IPS-15b (cell line): ENCODE measurements at regions not wholly inside any gene's neighbourhood (a gene's known extent, or its start where the extent isn't known, plus 50 kb on each side); places are given as distances from the start of the nearest gene placed in this dataset.

Source experiments
- H3K27me3 ChIP-seq: one replicate; pipeline ENCODE4 v1.6.1; 2013; ENCODE audit warnings: low read length; ENCODE audit not compliant: control insufficient read depth, insufficient read depth
- H3K36me3 ChIP-seq: one replicate; pipeline ENCODE4 v1.6.1; 2013; ENCODE audit warnings: low read length; ENCODE audit not compliant: control insufficient read depth, insufficient read depth
- H3K4me1 ChIP-seq: one replicate; pipeline ENCODE4 v1.6.1; 2013; ENCODE audit warnings: mild to moderate bottlenecking, low read length; ENCODE audit not compliant: control insufficient read depth, insufficient read depth
- H3K4me3 ChIP-seq: one replicate; pipeline ENCODE4 v1.5.1; 2013; ENCODE audit warnings: low read depth, low read length
- H3K9ac ChIP-seq: one replicate; pipeline ENCODE4 v1.6.1; 2013; ENCODE audit warnings: low read depth, mild to moderate bottlenecking, low read length
- H3K9me3 ChIP-seq: one replicate; pipeline ENCODE4 v1.6.1; 2013; ENCODE audit warnings: mild to moderate bottlenecking, low read length; ENCODE audit not compliant: control insufficient read depth, insufficient read depth

DNA sequence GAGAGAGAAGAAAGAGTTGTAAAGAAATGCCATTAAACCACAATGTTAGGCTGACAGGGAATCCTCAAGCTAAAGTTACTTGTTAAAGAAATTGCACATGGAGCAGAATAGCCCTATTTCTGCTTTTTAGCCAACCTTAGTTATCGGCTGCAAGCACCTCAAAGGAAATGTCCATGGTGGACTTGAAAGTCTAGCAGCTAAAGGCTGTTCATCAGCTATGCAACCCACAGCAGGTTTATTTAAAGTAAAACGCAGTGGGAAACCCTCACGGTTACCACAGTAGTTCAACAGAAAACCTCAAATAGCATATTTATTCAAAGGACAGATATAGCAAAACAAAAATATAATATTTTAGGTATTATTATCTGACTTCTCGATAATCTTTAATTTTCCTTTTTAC, 967.2 kb downstream of the IGSF11 start:
- H3K4me3 ChIP-seq, result no peak overlapping the region
- no peaks in the 10 kb centered on the region for H3K9me3 ChIP-seq
- H3K9ac ChIP-seq, result no peak overlapping the region
- no peaks in the 10 kb centered on the region for H3K27me3 ChIP-seq
- no peaks in the 10 kb centered on the region for H3K36me3 ChIP-seq
- H3K4me1 ChIP-seq, result no peaks in the 10 kb centered on the region

DNA sequence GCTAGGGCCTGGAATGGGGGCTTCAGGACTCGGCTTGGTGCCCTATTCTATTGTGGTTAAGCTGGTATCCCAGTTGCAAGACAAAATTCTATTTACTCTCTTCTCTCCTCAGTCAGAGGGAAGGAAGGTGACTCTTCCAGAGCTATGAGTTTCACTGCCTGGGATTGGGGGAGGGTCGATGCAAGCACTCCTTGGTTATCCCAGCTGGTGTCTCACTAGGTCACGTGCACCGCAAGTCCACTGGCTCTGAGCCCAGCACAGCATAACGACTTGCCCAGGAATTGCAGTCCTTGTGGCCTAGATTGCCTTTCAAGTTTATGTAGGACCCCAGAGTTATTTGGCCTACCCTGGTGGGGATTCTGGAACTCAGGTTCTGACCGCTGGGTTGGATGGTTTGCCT, 958.8 kb downstream of the IGSF11 start:
- Histone ChIP-seq H3K9ac (no peak overlapping the region), H3K9me3 (no peaks in the 10 kb centered on the region), H3K4me1 (no peaks in the 10 kb centered on the region), H3K4me3 (no peak overlapping the region), H3K27me3 (no peaks in the 10 kb centered on the region), H3K36me3 (no peaks in the 10 kb centered on the region)

GRCh38 chr3:118077332-118077731, 957.3 kb downstream of the IGSF11 start:
- Histone ChIP-seq H3K4me3 (no peak overlapping the region), H3K36me3 (no peaks in the 10 kb centered on the region), H3K9me3 (no peaks in the 10 kb centered on the region), H3K9ac (no peak overlapping the region), H3K27me3 (no peaks in the 10 kb centered on the region), H3K4me1 (no peaks in the 10 kb centered on the region)

DNA sequence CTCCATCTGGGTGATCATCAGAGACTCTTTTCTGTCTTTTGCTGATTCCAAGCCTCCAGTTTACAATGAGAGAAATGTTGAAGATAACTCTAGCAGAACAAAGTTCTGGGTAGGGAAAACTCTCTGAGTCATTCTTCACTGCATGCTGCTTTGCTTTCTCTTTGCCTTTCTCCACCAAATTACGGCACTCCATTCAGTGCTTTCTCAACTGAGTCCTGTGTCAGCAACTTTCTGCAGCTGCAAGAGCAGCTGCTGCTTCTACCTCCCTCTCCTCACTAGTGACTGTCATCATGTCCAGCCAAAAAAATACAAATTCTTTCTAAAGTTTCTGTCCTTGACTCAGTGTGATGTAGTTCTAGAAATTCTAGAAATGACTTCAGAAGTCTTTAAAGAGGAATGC, 953.8 kb downstream of the IGSF11 start:
- H3K9me3 ChIP-seq, result no peaks in the 10 kb centered on the region

DNA sequence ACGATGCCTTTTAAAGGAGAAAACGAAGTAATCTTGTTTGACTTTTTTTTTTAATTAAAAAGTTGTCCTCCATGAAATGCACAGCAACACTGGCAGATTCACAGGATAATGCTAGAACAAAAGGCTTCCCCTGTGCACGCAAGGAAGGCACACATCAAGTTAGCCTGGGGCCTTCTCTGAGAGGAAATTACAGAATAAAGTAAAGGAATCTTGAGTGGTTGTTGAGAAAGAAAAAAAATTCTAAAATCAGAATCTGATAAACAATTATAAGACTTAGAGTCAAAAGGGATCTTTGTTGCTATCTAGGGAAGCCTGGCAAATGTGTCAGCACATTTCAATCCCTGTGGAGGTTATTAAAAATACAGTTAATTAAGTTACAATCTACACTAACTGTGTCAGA, 946.0 kb downstream of the IGSF11 start:
- H3K36me3 ChIP-seq, result no peaks in the 10 kb centered on the region
- H3K27me3 ChIP-seq, result no peaks in the 10 kb centered on the region
- H3K9me3 ChIP-seq, result peaks cover 13% of the 10 kb centered on the region
- H3K4me3 ChIP-seq, result no peak overlapping the region
- no peaks in the 10 kb centered on the region for H3K4me1 ChIP-seq
- no peak overlapping the region for H3K9ac ChIP-seq

More for the DNA sequence above, 953.8 kb downstream of the IGSF11 start:
- H3K27me3 ChIP-seq, result no peaks in the 10 kb centered on the region
- no peaks in the 10 kb centered on the region for H3K36me3 ChIP-seq
- H3K9ac ChIP-seq, result no peak overlapping the region
- H3K4me1 ChIP-seq, result no peaks in the 10 kb centered on the region
- H3K4me3 ChIP-seq, result no peak overlapping the region

DNA sequence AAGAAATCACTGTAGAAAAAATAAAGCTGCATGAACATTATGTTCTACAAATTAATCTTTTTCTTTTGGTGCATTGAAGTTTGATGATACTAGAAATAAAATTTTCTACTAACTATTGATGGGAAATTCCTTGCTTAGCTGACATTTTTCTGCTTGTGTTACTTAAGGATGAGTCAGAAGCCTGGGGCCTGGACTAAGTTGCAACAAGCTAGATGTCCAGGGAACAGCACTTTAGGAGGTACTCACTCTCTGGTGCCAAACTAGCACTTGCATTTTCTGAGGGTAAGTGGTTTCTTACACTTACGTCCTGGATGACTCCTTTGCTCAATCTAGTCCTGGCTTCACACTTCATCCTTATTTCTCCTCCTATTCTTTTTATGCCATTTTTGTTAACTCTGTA, 945.1 kb downstream of the IGSF11 start:
- H3K9me3 ChIP-seq, result peaks cover 16% of the 10 kb centered on the region
- H3K4me1 ChIP-seq, result no peaks in the 10 kb centered on the region
- no peak overlapping the region for H3K4me3 ChIP-seq
- no peak overlapping the region for H3K9ac ChIP-seq
- no peaks in the 10 kb centered on the region for H3K27me3 ChIP-seq
- H3K36me3 ChIP-seq, result no peaks in the 10 kb centered on the region

DNA sequence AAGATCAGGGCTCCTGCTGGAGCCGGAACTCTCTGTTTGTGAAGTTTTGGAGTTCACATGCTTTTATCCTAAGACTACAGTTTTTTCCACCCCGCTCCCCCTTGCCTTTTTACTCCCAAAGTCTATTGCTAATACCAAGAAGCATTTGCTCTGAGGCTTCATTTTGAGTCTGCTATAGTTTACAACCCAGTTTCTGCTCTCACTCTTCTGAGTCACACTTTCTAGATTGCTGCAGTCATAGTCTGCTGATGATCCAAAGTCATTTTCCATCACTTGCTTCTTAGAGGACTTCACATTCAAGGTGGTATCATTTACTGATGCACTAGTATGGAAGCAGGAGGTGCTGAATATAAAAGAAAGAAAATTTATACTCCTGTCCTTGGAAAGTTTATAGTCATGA, 937.4 kb downstream of the IGSF11 start:
- H3K4me1 ChIP-seq, result no peaks in the 10 kb centered on the region
- H3K36me3 ChIP-seq, result no peaks in the 10 kb centered on the region
- H3K27me3 ChIP-seq, result no peaks in the 10 kb centered on the region
- H3K4me3 ChIP-seq, result no peak overlapping the region
- peaks cover 16% of the 10 kb centered on the region for H3K9me3 ChIP-seq
- no peak overlapping the region for H3K9ac ChIP-seq

- no peak overlapping the region for H3K4me3 ChIP-seq
- no peaks in the 10 kb centered on the region for H3K27me3 ChIP-seq
Measured at GRCh38 chr3:118097660-118098059, 937.0 kb downstream of the IGSF11 start.

GRCh38 chr3:118098827-118099226, 935.8 kb downstream of the IGSF11 start:
- H3K36me3 ChIP-seq, result no peaks in the 10 kb centered on the region
- H3K27me3 ChIP-seq, result no peaks in the 10 kb centered on the region
- peaks cover 5% of the 10 kb centered on the region for H3K9me3 ChIP-seq
- H3K4me1 ChIP-seq, result no peaks in the 10 kb centered on the region
- H3K9ac ChIP-seq, result no peak overlapping the region
- no peak overlapping the region for H3K4me3 ChIP-seq

More at GRCh38 chr3:118097660-118098059, 937.0 kb downstream of the IGSF11 start:
- H3K9ac ChIP-seq, result no peak overlapping the region
- peaks cover 15% of the 10 kb centered on the region for H3K9me3 ChIP-seq
- H3K36me3 ChIP-seq, result no peaks in the 10 kb centered on the region
- H3K4me1 ChIP-seq, result no peaks in the 10 kb centered on the region

- H3K27me3 ChIP-seq, result no peaks in the 10 kb centered on the region
- H3K4me3 ChIP-seq, result no peak overlapping the region
- no peaks in the 10 kb centered on the region for H3K36me3 ChIP-seq
- no peak overlapping the region for H3K9ac ChIP-seq
- no peaks in the 10 kb centered on the region for H3K4me1 ChIP-seq
- no peaks in the 10 kb centered on the region for H3K9me3 ChIP-seq
Measured at GRCh38 chr3:118101891-118102290, 932.8 kb downstream of the IGSF11 start.

GRCh38 chr3:118102737-118103136, 931.9 kb downstream of the IGSF11 start:
- Histone ChIP-seq H3K4me1 (peaks cover 1% of the 10 kb centered on the region), H3K36me3 (no peaks in the 10 kb centered on the region), H3K4me3 (no peak overlapping the region), H3K9ac (no peak overlapping the region), H3K27me3 (no peaks in the 10 kb centered on the region), H3K9me3 (no peaks in the 10 kb centered on the region)

DNA sequence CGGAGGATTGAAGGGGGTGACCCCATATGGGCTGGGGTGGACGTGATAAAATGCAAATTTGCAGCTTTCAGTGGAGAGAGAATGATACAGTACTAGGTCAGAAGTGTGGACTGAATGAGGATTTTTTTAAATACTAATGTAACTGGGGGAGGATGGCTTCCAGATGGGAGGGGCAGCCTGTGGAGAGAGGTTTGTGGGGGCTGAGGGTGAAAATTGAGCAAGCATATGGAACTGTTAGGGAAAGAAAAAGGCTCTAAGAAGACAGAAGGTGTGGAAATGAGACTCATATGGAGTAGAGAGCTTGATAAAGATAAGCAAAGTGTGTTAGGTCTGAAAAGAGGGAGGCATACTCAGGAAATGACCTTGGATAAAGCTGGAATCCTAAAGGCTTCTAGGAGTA, 926.4 kb downstream of the IGSF11 start:
- Histone ChIP-seq H3K9ac (no peak overlapping the region), H3K36me3 (no peaks in the 10 kb centered on the region), H3K4me3 (no peak overlapping the region), H3K27me3 (no peaks in the 10 kb centered on the region), H3K4me1 (peaks cover 12% of the 10 kb centered on the region), H3K9me3 (no peaks in the 10 kb centered on the region)

- Histone ChIP-seq H3K27me3 (no peaks in the 10 kb centered on the region), H3K4me1 (peaks cover 12% of the 10 kb centered on the region), H3K9ac (no peak overlapping the region), H3K4me3 (no peak overlapping the region), H3K36me3 (no peaks in the 10 kb centered on the region), H3K9me3 (no peaks in the 10 kb centered on the region)
Measured at GRCh38 chr3:118108769-118109168, 925.9 kb downstream of the IGSF11 start.
